ENCODE measurements at regions not wholly inside any gene's neighbourhood (a gene's known extent, or its start where the extent isn't known, plus 50 kb on each side); places are given as distances from the start of the nearest gene placed in this dataset.

GRCh38 chr11:93902921-93903320 is 52.5 kb upstream of the VSTM5 start:
- ChIA-PET CTCF (ENCODE audit: unreplicated experiment) (no interaction called here), POLR2A (no interaction called here)
- no peak for TF ChIP-seq EZH2phosphoT487 (IDR thresholded peaks at IDR 0.05; ENCODE audit: borderline replicate concordance, low read depth, low read length)
- no peak for TF ChIP-seq CTCF (conservative IDR thresholded peaks at IDR 0.05; ENCODE audit: low read length)
- Histone ChIP-seq H3K9me3 (ENCODE audit: low read length) (no peaks in the 10 kb centered on the region), H3K4me3 (ENCODE audit: low read depth, low read length, poor library complexity, severe bottlenecking) (no peak overlapping the region), H4K20me1 (ENCODE audit: insufficient read depth, low read length) (no peaks in the 10 kb centered on the region), H3K4me2 (ENCODE audit: low read length) (no peak overlapping the region), H3K4me1 (ENCODE audit: insufficient read depth, low read length, poor library complexity, severe bottlenecking) (no peaks in the 10 kb centered on the region), H2AFZ (ENCODE audit: low read length) (no peak overlapping the region), H3K79me2 (ENCODE audit: insufficient read depth, low read depth, low read length) (no peaks in the 10 kb centered on the region), H3K27ac (ENCODE audit: low read depth, low read length, poor library complexity, severe bottlenecking) (no peak overlapping the region), H3K36me3 (ENCODE audit: insufficient read depth, low read length) (no peaks in the 10 kb centered on the region), H3K9me2 (ENCODE audit: insufficient read depth, low read length) (no peaks in the 10 kb centered on the region)
- intact Hi-C loops (cut with micrococcal nuclease; ENCODE audit: unreplicated experiment) = no loop called here
- DNase-seq (ENCODE audit: low spot score) = no peak
- BruUV-seq (replicated peaks) = no TSS peak

- Histone ChIP-seq H3K27ac (ENCODE audit: low read depth, low read length, poor library complexity, severe bottlenecking) (no peak overlapping the region), H4K20me1 (ENCODE audit: insufficient read depth, low read length) (no peaks in the 10 kb centered on the region), H3K4me3 (ENCODE audit: low read depth, low read length, poor library complexity, severe bottlenecking) (no peak overlapping the region), H3K4me1 (ENCODE audit: insufficient read depth, low read length, poor library complexity, severe bottlenecking) (no peaks in the 10 kb centered on the region), H3K9me2 (ENCODE audit: insufficient read depth, low read length) (no peaks in the 10 kb centered on the region), H3K36me3 (ENCODE audit: insufficient read depth, low read length) (no peaks in the 10 kb centered on the region), H2AFZ (ENCODE audit: low read length) (no peak overlapping the region), H3K4me2 (ENCODE audit: low read length) (no peak overlapping the region), H3K79me2 (ENCODE audit: insufficient read depth, low read depth, low read length) (no peaks in the 10 kb centered on the region), H3K9me3 (ENCODE audit: low read length) (no peaks in the 10 kb centered on the region)
- intact Hi-C loops (cut with micrococcal nuclease; ENCODE audit: unreplicated experiment) = no loop called here
- no peak for DNase-seq (ENCODE audit: low spot score)
- BruUV-seq (replicated peaks) = no TSS peak
- CTCF ChIA-PET (ENCODE audit: unreplicated experiment) = no interaction called here
- POLR2A ChIA-PET = no interaction called here
- TF ChIP-seq CTCF (conservative IDR thresholded peaks at IDR 0.05; ENCODE audit: low read length) (no peak), EZH2phosphoT487 (IDR thresholded peaks at IDR 0.05; ENCODE audit: borderline replicate concordance, low read depth, low read length) (no peak)
Observed at GRCh38 chr11:93903989-93904388, 53.6 kb upstream of the VSTM5 start.

DNA sequence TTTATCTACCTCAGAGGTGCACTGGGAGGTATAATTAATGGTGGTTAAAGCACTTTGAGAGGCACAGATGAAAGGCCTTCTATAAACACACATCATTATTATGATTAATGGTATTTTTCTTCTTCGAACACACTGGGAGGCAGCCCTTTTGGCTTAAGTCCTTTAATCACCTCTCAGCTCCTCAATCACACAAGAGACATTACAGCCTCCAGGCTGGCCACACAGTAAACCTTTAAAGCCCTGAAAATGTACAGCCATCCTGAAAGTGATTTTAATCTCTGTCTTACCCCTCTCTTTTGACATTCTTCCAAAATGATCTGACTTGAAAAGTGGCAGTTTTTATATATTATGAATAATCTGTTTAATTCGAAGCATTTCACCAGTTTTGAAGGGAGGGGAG is 54.3 kb upstream of the VSTM5 start:
- H3K9me3 ChIP-seq (ENCODE audit: low read length) = no peaks in the 10 kb centered on the region
- H3K4me1 ChIP-seq (ENCODE audit: insufficient read depth, low read length, poor library complexity, severe bottlenecking) = no peaks in the 10 kb centered on the region
- H3K36me3 ChIP-seq (ENCODE audit: insufficient read depth, low read length) = no peaks in the 10 kb centered on the region
- no peak overlapping the region for H3K4me2 ChIP-seq (ENCODE audit: low read length)
- DNase-seq (ENCODE audit: low spot score) = no peak
- intact Hi-C loops (cut with micrococcal nuclease; ENCODE audit: unreplicated experiment) = no loop called here
- H3K9me2 ChIP-seq (ENCODE audit: insufficient read depth, low read length) = no peaks in the 10 kb centered on the region
- no peak for TF ChIP-seq CTCF (conservative IDR thresholded peaks at IDR 0.05; ENCODE audit: low read length)
- TF ChIP-seq EZH2phosphoT487 (IDR thresholded peaks at IDR 0.05; ENCODE audit: borderline replicate concordance, low read depth, low read length) = no peak
- H3K4me3 ChIP-seq (ENCODE audit: low read depth, low read length, poor library complexity, severe bottlenecking) = no peak overlapping the region
- CTCF ChIA-PET (ENCODE audit: unreplicated experiment) = no interaction called here
- H3K79me2 ChIP-seq (ENCODE audit: insufficient read depth, low read depth, low read length) = no peaks in the 10 kb centered on the region
- no peaks in the 10 kb centered on the region for H4K20me1 ChIP-seq (ENCODE audit: insufficient read depth, low read length)
- POLR2A ChIA-PET = interaction anchor here (0.6 kb wide), 1 partner anchor 87 kb away, joined by 3 read pairs; no protein-coding TSS in a partner anchor
- H2AFZ ChIP-seq (ENCODE audit: low read length) = no peak overlapping the region
- no TSS peak for BruUV-seq (replicated peaks)
- H3K27ac ChIP-seq (ENCODE audit: low read depth, low read length, poor library complexity, severe bottlenecking) = no peak overlapping the region

Measured in OCI-LY7 (cell line).